ENCODE measurements at regions not wholly inside any gene's neighbourhood (a gene's known extent, or its start where the extent isn't known, plus 50 kb on each side); places are given as distances from the start of the nearest gene placed in this dataset.

DNA sequence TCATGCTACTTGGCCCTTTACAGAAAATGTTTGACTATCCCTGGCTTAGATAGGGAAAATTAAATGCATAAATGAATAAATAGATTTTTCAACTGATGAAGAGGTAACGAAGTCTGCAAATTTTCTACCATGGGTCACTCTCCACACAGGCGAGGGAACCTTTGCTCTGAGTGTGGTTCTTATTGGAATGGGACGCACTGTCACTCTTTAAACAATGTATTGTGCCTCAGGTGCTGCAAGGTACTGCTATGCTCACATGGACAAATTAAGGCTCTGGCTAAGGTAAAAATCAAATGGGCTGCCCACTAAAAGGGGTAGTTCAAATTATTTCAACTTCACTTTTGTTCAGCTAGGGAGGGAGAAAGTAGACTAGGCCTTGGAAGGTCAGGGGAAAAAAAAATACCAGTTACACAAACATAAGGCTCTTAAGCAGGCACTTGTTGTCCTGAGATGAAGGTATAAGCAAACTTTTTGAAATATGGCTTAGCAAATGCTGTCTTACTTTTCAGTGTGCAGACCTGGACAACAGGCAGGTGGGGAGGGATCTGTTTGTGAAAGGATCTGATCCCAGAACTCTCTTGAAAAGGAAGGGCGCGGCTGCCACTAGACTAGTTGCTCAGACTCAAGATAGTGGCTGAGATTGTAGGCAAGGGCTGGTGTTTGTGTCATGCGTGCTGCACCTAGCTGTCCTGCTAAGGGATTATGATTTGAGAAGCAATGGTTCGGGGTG, 99.5 kb downstream of the ADAMTS15 start:
- Histone ChIP-seq H3K4me3 (ENCODE audit: control insufficient read depth in 2 of 3, extremely low read depth in 1 of 3, insufficient read depth in 2 of 3, low read depth in 1 of 3, low read length in 3 of 3) (no peak overlapping the region), H3K9me1 (ENCODE audit: control insufficient read depth, extremely low read depth, insufficient read depth, low read length) (no peaks in the 10 kb centered on the region), H3K27ac (ENCODE audit: control insufficient read depth, insufficient read depth, low read length) (no peak overlapping the region), H3K79me2 (ENCODE audit: control insufficient read depth, insufficient read depth, low read length) (no peaks in the 10 kb centered on the region), H3K27me3 (ENCODE audit: control insufficient read depth, extremely low read depth, insufficient read depth, low read length) (peaks cover 3% of the 10 kb centered on the region), H3K4me2 (ENCODE audit: control insufficient read depth, extremely low read depth, insufficient read depth, low read depth, low read length) (no peak overlapping the region), H4K20me1 (ENCODE audit: control insufficient read depth, extremely low read depth, insufficient read depth, low read length) (no peaks in the 10 kb centered on the region), H3K9ac (ENCODE audit: control insufficient read depth, extremely low read depth, insufficient read depth, low read length) (no peak overlapping the region), H3K9me3 (ENCODE audit: control insufficient read depth, low read depth, low read length) (no peaks in the 10 kb centered on the region), H3K36me3 (ENCODE audit: control insufficient read depth in 2 of 2, extremely low read depth in 1 of 2, insufficient read depth in 2 of 2, low read length in 2 of 2) (no peaks in the 10 kb centered on the region), H2AFZ (ENCODE audit: control insufficient read depth, low read length) (no peak overlapping the region), H3K4me1 (ENCODE audit: control insufficient read depth, extremely low read depth, insufficient read depth, low read length) (peaks cover 6% of the 10 kb centered on the region)
- dilution Hi-C loops (cut with MboI; ENCODE audit: extremely low pct_ligation_motif_present, low sequenced_read_pairs), result no loop called here
- DNase-seq (ENCODE audit: low read depth, low spot score) (no peak), FAIRE-seq (no peak)
- TF ChIP-seq, protein P1, sequence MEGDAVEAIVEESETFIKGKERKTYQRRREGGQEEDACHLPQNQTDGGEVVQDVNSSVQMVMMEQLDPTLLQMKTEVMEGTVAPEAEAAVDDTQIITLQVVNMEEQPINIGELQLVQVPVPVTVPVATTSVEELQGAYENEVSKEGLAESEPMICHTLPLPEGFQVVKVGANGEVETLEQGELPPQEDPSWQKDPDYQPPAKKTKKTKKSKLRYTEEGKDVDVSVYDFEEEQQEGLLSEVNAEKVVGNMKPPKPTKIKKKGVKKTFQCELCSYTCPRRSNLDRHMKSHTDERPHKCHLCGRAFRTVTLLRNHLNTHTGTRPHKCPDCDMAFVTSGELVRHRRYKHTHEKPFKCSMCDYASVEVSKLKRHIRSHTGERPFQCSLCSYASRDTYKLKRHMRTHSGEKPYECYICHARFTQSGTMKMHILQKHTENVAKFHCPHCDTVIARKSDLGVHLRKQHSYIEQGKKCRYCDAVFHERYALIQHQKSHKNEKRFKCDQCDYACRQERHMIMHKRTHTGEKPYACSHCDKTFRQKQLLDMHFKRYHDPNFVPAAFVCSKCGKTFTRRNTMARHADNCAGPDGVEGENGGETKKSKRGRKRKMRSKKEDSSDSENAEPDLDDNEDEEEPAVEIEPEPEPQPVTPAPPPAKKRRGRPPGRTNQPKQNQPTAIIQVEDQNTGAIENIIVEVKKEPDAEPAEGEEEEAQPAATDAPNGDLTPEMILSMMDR (optimal IDR thresholded peaks at IDR 0.05 in 1 of 3, IDR thresholded peaks at IDR 0.05 in 1 of 3, conservative IDR thresholded peaks at IDR 0.05 in 1 of 3; ENCODE audit: extremely low read depth in 1 of 3, insufficient read depth in 2 of 3, low read length in 3 of 3), result no peak
- TF ChIP-seq EZH2 (IDR thresholded peaks at IDR 0.05; ENCODE audit: low read length), result no peak

DNA sequence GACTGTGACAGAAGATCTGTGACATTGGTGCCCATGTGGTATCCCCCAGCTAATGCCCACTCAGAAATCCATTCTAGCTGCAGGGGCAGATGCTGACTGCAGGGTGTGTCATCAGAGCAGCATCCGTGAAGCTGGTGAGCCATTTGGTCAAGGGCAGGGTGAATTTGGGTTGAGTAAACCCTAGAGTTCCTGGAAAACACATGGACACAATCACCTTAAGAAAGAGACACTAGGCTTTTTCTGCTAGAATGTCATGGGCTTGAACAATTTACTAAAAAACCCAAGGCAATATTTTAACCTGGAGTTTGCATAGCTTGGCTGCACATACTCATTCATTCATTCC, 100.0 kb downstream of the ADAMTS15 start:
- no peaks in the 10 kb centered on the region for H3K36me3 ChIP-seq (ENCODE audit: control insufficient read depth in 2 of 2, extremely low read depth in 1 of 2, insufficient read depth in 2 of 2, low read length in 2 of 2)
- no peaks in the 10 kb centered on the region for H3K79me2 ChIP-seq (ENCODE audit: control insufficient read depth, insufficient read depth, low read length)
- no peak overlapping the region for H3K4me3 ChIP-seq (ENCODE audit: control insufficient read depth in 2 of 3, extremely low read depth in 1 of 3, insufficient read depth in 2 of 3, low read depth in 1 of 3, low read length in 3 of 3)
- no peak for DNase-seq (ENCODE audit: low read depth, low spot score)
- H3K9me1 ChIP-seq (ENCODE audit: control insufficient read depth, extremely low read depth, insufficient read depth, low read length), result no peaks in the 10 kb centered on the region
- no peak overlapping the region for H3K27ac ChIP-seq (ENCODE audit: control insufficient read depth, insufficient read depth, low read length)
- no peak overlapping the region for H3K9ac ChIP-seq (ENCODE audit: control insufficient read depth, extremely low read depth, insufficient read depth, low read length)
- H3K4me2 ChIP-seq (ENCODE audit: control insufficient read depth, extremely low read depth, insufficient read depth, low read depth, low read length), result no peak overlapping the region
- no peaks in the 10 kb centered on the region for H4K20me1 ChIP-seq (ENCODE audit: control insufficient read depth, extremely low read depth, insufficient read depth, low read length)
- TF ChIP-seq, protein P1 (optimal IDR thresholded peaks at IDR 0.05 in 1 of 3, IDR thresholded peaks at IDR 0.05 in 1 of 3, conservative IDR thresholded peaks at IDR 0.05 in 1 of 3; ENCODE audit: extremely low read depth in 1 of 3, insufficient read depth in 2 of 3, low read length in 3 of 3), result no peak
- no peak for TF ChIP-seq EZH2 (IDR thresholded peaks at IDR 0.05; ENCODE audit: low read length)
- peaks cover 3% of the 10 kb centered on the region for H3K27me3 ChIP-seq (ENCODE audit: control insufficient read depth, extremely low read depth, insufficient read depth, low read length)
- no peak overlapping the region for H2AFZ ChIP-seq (ENCODE audit: control insufficient read depth, low read length)
- H3K4me1 ChIP-seq (ENCODE audit: control insufficient read depth, extremely low read depth, insufficient read depth, low read length), result peaks cover 6% of the 10 kb centered on the region
- H3K9me3 ChIP-seq (ENCODE audit: control insufficient read depth, low read depth, low read length), result no peaks in the 10 kb centered on the region
- dilution Hi-C loops (cut with MboI; ENCODE audit: extremely low pct_ligation_motif_present, low sequenced_read_pairs), result no loop called here
- no peak for FAIRE-seq
